ENCODE measurements at regions not wholly inside any gene's neighbourhood (a gene's known extent, or its start where the extent isn't known, plus 50 kb on each side); places are given as distances from the start of the nearest gene placed in this dataset.
A peak's percentile ranks its signal among the peaks of the same experiment; 100 is the strongest.

DNA sequence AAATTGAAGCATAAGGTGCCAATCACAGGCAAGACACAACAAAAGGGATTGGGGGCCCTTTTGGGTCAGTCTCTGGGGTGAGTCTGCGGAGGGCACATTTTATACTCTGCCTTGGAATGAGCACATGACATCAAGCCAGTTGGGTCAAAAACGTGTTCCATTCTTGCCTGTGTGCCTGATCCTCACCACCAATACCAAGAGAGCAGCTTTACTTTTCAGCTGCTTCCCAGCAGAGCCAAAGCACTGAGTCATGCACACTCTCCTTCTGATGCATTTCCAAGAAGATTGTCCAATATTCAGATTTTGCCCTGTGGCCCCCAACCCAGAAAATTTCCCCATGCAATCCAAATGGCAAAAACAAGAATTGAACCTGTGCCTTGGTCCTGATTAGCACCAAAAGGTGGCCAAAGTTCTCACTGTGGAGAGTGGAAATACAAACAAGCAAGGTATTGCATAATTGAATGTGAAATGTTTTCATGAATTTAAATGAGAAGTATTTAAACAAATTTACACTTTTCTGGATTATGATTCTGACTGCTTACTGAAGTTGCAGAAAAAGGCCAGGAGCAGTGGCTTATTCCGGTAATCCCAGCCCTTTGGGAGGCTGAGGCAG lies 217.8 kb upstream of the SOX9 start:
- Histone ChIP-seq H3K36me3 (ENCODE audit: control insufficient read depth in 2 of 3, insufficient read depth in 3 of 3, low read length in 3 of 3) (no peaks in the 10 kb centered on the region), H3K9ac (ENCODE audit: low read length in 3 of 3) (no peak overlapping the region), H3K4me3 (ENCODE audit: low read length in 3 of 3) (no peak overlapping the region), H3K27ac (ENCODE audit: low read depth in 2 of 2, low read length in 2 of 2) (no peak overlapping the region), H3K27me3 (ENCODE audit: control insufficient read depth, insufficient read depth, low read length) (no peaks in the 10 kb centered on the region), H3K4me1 (ENCODE audit: control insufficient read depth in 2 of 3, insufficient read depth in 2 of 3, low read depth in 1 of 3, low read length in 3 of 3) (no peaks in the 10 kb centered on the region), H3K9me3 (ENCODE audit: control insufficient read depth in 2 of 3, insufficient read depth in 1 of 3, low read length in 3 of 3) (no peaks in the 10 kb centered on the region)
- intact Hi-C loops (cut with DNase I), result no loop called here
- TF ChIP-seq, protein P1, sequence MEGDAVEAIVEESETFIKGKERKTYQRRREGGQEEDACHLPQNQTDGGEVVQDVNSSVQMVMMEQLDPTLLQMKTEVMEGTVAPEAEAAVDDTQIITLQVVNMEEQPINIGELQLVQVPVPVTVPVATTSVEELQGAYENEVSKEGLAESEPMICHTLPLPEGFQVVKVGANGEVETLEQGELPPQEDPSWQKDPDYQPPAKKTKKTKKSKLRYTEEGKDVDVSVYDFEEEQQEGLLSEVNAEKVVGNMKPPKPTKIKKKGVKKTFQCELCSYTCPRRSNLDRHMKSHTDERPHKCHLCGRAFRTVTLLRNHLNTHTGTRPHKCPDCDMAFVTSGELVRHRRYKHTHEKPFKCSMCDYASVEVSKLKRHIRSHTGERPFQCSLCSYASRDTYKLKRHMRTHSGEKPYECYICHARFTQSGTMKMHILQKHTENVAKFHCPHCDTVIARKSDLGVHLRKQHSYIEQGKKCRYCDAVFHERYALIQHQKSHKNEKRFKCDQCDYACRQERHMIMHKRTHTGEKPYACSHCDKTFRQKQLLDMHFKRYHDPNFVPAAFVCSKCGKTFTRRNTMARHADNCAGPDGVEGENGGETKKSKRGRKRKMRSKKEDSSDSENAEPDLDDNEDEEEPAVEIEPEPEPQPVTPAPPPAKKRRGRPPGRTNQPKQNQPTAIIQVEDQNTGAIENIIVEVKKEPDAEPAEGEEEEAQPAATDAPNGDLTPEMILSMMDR (IDR thresholded peaks at IDR 0.05; ENCODE audit: borderline replicate concordance, extremely low read depth, insufficient read depth), result no peak
- FAIRE-seq, result no peak
- DNase-seq, result no peak

DNA sequence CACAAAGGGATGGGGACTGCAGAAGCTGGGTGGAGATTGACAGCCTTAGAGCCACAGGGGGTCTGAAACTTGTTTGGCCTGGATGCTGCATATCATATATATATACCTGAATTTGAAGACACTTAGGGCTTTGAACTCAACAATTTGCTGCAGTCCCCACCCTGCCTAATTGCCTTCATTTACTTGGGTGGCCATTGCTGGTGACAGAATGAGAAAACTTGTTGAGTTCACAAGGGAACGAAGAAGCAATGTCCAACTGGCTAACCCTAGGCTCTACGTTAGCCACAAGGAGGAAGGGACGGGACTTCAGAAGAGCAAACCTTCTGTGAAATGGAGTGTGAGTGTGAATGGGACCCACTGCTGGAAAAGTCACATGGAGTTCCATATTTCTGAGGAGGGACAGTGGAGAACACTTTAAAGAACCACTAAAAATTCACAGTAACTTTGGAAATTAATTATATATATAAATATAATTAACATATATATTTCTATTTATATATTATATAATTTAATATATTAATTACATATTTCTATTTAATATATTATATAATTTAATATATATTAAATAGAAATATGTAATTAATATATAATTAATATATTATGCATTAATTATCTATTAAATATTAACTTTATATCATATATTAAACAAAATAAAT lies 215.3 kb upstream of the SOX9 start:
- no peaks in the 10 kb centered on the region for H3K36me3 ChIP-seq (ENCODE audit: control insufficient read depth in 2 of 3, insufficient read depth in 3 of 3, low read length in 3 of 3)
- FAIRE-seq (no peak), DNase-seq (peak in 1 of 5 donors; percentile 12)
- H3K9ac ChIP-seq (ENCODE audit: low read length in 3 of 3), result no peak overlapping the region
- TF ChIP-seq, protein P1 (IDR thresholded peaks at IDR 0.05; ENCODE audit: borderline replicate concordance, extremely low read depth, insufficient read depth), result no peak
- H3K27ac ChIP-seq (ENCODE audit: low read depth in 2 of 2, low read length in 2 of 2), result no peak overlapping the region
- no peaks in the 10 kb centered on the region for H3K27me3 ChIP-seq (ENCODE audit: control insufficient read depth, insufficient read depth, low read length)
- intact Hi-C loops (cut with DNase I), result no loop called here
- H3K4me1 ChIP-seq (ENCODE audit: control insufficient read depth in 2 of 3, insufficient read depth in 2 of 3, low read depth in 1 of 3, low read length in 3 of 3), result no peaks in the 10 kb centered on the region
- H3K9me3 ChIP-seq (ENCODE audit: control insufficient read depth in 2 of 3, insufficient read depth in 1 of 3, low read length in 3 of 3), result no peaks in the 10 kb centered on the region
- no peak overlapping the region for H3K4me3 ChIP-seq (ENCODE audit: low read length in 3 of 3)

DNA sequence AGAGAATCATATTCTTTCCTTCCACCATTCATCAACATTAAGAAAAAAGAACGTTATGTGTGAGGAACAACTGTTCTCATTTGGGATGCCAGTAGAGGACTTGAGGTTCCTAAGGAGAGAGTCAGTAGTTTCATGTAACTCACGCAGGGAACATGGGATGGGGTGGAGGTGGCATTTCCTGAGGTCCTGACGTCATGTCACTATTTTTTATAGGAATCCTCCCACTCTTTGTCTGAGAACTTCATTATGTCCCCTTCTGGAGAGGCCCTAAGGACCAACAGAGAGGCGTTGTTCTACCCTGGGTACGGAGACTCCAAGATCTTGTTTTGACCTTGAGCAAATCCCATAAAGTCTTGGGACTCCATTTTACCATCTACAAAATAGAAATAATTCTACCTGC lies 211.7 kb upstream of the SOX9 start:
- no peaks in the 10 kb centered on the region for H3K36me3 ChIP-seq (ENCODE audit: control insufficient read depth in 2 of 3, insufficient read depth in 3 of 3, low read length in 3 of 3)
- no peaks in the 10 kb centered on the region for H3K27me3 ChIP-seq (ENCODE audit: control insufficient read depth, insufficient read depth, low read length)
- intact Hi-C loops (cut with DNase I), result no loop called here
- DNase-seq (no peak), FAIRE-seq (no peak)
- peaks cover 0 to 4% (median 0%) of the 10 kb centered on the region in 3 donors for H3K4me1 ChIP-seq (ENCODE audit: control insufficient read depth in 2 of 3, insufficient read depth in 2 of 3, low read depth in 1 of 3, low read length in 3 of 3)
- no peak overlapping the region for H3K4me3 ChIP-seq (ENCODE audit: low read length in 3 of 3)
- H3K9ac ChIP-seq (ENCODE audit: low read length in 3 of 3), result no peak overlapping the region
- TF ChIP-seq, protein P1 (IDR thresholded peaks at IDR 0.05; ENCODE audit: borderline replicate concordance, extremely low read depth, insufficient read depth), result no peak
- no peaks in the 10 kb centered on the region for H3K9me3 ChIP-seq (ENCODE audit: control insufficient read depth in 2 of 3, insufficient read depth in 1 of 3, low read length in 3 of 3)
- no peak overlapping the region for H3K27ac ChIP-seq (ENCODE audit: low read depth in 2 of 2, low read length in 2 of 2)

Measured in kidney (tissue), 13 donors.